Esophagus squamous epithelium (tissue), 4 donors: ENCODE measurements at regions not wholly inside any gene's neighbourhood (a gene's known extent, or its start where the extent isn't known, plus 50 kb on each side); places are given as distances from the start of the nearest gene placed in this dataset.

ENCODE experiments used
- CTCF ChIP-seq, 6 experiments: fragments of 450-650 bp in 4 of 6; fragments of 200-600 bp in 2 of 6; sonication (generic) in 2 of 6; IDR thresholded peaks; one replicate each; pipeline ENCODE4 v1.5.1; 2016 to 2019; ENCODE audit warnings: antibody characterized with exemption in 6 of 6, mild to moderate bottlenecking in 4 of 6, moderate library complexity in 4 of 6
- POLR2A ChIP-seq, 4 donors: fragments of 450-650 bp; IDR thresholded peaks; one replicate each; pipeline ENCODE4 v1.6.1; 2017; ENCODE audit warnings: antibody characterized with exemption in 4 of 4, mild to moderate bottlenecking in 4 of 4, moderate library complexity in 3 of 4

DNA sequence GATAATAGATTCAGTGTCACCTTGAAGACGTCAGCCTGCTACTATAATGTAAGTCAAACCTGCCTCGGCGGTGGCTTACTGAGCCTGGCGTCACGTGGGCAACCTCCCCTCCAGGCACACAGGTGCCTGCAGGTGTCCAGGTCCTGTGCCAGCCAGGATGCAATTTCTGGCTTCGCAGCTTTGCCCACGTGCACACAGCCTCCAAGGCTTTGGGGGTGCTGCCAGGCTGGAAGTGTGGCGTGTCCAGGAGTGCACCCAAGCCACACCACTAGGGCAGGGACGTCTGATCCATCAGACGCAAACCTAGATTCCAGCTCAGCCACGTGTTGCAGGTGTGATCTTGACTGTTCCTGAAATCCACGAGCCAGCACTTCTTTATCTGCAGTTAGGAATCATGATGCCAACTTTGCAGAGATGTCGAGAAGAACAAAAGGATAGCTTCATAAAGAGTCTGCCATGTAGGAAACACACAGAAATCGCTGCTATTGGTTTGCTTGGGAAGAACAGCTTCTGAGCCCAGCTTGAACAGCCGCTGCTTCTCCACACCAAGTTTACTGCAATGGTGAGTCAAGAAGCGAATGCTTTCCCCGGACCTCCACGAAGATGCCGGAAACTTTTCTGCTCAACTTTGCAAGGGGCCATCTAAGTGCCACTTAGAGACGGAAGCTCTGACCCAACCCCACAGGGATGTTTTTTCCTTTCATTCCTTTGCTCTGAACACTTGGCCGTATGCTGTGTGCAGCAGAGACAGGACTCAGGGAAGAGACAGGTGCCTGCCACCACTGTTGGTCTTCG is 84.2 kb upstream of the SALL3 start:
- TF ChIP-seq CTCF (IDR thresholded peaks at IDR 0.05) (no peak), POLR2A (IDR thresholded peaks at IDR 0.05) (no peak)
